ENCODE measurements at regions not wholly inside any gene's neighbourhood (a gene's known extent, or its start where the extent isn't known, plus 50 kb on each side); places are given as distances from the start of the nearest gene placed in this dataset.

GRCh38 chr5:124342986-124343385 lies 403.5 kb downstream of the ZNF608 start:
- Histone ChIP-seq H2BK15ac (ENCODE audit: low read length) (no peak overlapping the region), H4K5ac (ENCODE audit: insufficient read length, low read depth, low read length) (no peak overlapping the region), H3K14ac (ENCODE audit: insufficient read length) (no peak overlapping the region), H2AK5ac (ENCODE audit: low read depth, low read length) (no peak overlapping the region), H2BK5ac (ENCODE audit: low read depth, low read length) (no peak overlapping the region), H3K79me1 (ENCODE audit: low read depth, low read length) (no peaks in the 10 kb centered on the region), H3K27me3 (replicated peaks in 1 of 4; ENCODE audit: control insufficient read depth in 3 of 4, extremely low read depth in 1 of 4, insufficient read depth in 3 of 4, low read length in 3 of 4) (no peaks in the 10 kb centered on the region), H3K4me3 (ENCODE audit: extremely low read depth in 1 of 4, insufficient read depth in 2 of 4, low read depth in 3 of 4, low read length in 4 of 4) (no peak overlapping the region), H3K56ac (replicated peaks; ENCODE audit: insufficient read length, low read depth, low read length) (no peak overlapping the region), H3K4me2 (ENCODE audit: insufficient read depth in 1 of 2, low read depth in 2 of 2, low read length in 2 of 2) (no peak overlapping the region), H3K36me3 (ENCODE audit: control insufficient read depth in 2 of 4, insufficient read depth in 4 of 4, low read length in 3 of 4) (no peaks in the 10 kb centered on the region), H3K27ac (ENCODE audit: low read depth, low read length) (no peak overlapping the region), H3K9ac (replicated peaks in 1 of 4; ENCODE audit: extremely low read depth in 1 of 4, low read depth in 3 of 4, low read length in 3 of 4) (no peak overlapping the region), H2BK12ac (ENCODE audit: low read depth, low read length) (no peak overlapping the region), H2AFZ (ENCODE audit: low read length) (no peak overlapping the region), H3K23me2 (ENCODE audit: low read depth, low read length) (no peaks in the 10 kb centered on the region), H3K4me1 (replicated peaks in 1 of 4; ENCODE audit: control insufficient read depth in 3 of 4, insufficient read depth in 4 of 4, low read length in 3 of 4) (no peaks in the 10 kb centered on the region), H3K18ac (ENCODE audit: extremely low read depth, low read length) (no peak overlapping the region), H4K8ac (ENCODE audit: extremely low read depth, insufficient read depth, low read length) (no peak overlapping the region), H3K23ac (ENCODE audit: insufficient read length) (no peak overlapping the region), H4K20me1 (replicated peaks in 1 of 2; ENCODE audit: control insufficient read depth in 1 of 2, insufficient read depth in 2 of 2, low read length in 2 of 2) (no peaks in the 10 kb centered on the region), H3K4ac (replicated peaks; ENCODE audit: insufficient read length, low read depth, low read length) (no peak overlapping the region), H4K91ac (replicated peaks; ENCODE audit: insufficient read length, low read length) (no peak overlapping the region), H2BK120ac (replicated peaks; ENCODE audit: low read depth, low read length) (no peak overlapping the region), H2BK20ac (ENCODE audit: low read length) (no peak overlapping the region), H3K79me2 (ENCODE audit: control insufficient read depth in 1 of 2, insufficient read depth in 2 of 2, low read length in 2 of 2) (no peaks in the 10 kb centered on the region), H3K9me3 (ENCODE audit: insufficient read depth in 2 of 2, low read depth in 1 of 2, low read length in 1 of 2) (no peaks in the 10 kb centered on the region)
- ChIA-PET CTCF (ENCODE audit: partially characterized antibody) (no interaction called here), POLR2A (ENCODE audit: partially characterized antibody) (no interaction called here)
- DNase-seq (ENCODE audit: low read depth in 1 of 2, low spot score in 2 of 2): no peak
- TF ChIP-seq TEAD4 (IDR thresholded peaks at IDR 0.05; ENCODE audit: low read depth, low read length) (no peak), EZH2 (IDR thresholded peaks at IDR 0.05; ENCODE audit: low read depth, low read length, severe bottlenecking) (no peak), JUND (IDR thresholded peaks at IDR 0.05; ENCODE audit: low read length) (no peak), CTCF (IDR thresholded peaks at IDR 0.05; ENCODE audit: control extremely low read depth in 1 of 3, insufficient read depth in 1 of 3, low read depth in 1 of 3, low read length in 3 of 3) (no peak), SIX5 (IDR thresholded peaks at IDR 0.05; ENCODE audit: low read depth, low read length) (no peak), POLR2A (IDR thresholded peaks at IDR 0.05; ENCODE audit: control extremely low read depth in 1 of 2, low read depth in 2 of 2, low read length in 2 of 2) (no peak), HDAC6 (IDR thresholded peaks at IDR 0.05; ENCODE audit: low read depth, low read length) (no peak), MAFK (IDR thresholded peaks at IDR 0.05; ENCODE audit: low read depth, low read length) (no peak)
- FAIRE-seq: no peak
- 89% methylated on average over 1 of the region's 1 CpG; no CpG with 5 or more reads in 1 of the 2 experiments for WGBS, 2 experiments (ENCODE audit: extremely low coverage in 1 of 2, insufficient coverage in 1 of 2, insufficient read length in 1 of 2, insufficient replicate concordance in 2 of 2, low coverage in 1 of 2, low lambda C conversion rate in 2 of 2, missing lambda C conversion rate in 1 of 2)

All from H1 (cell line).